ENCODE measurements at regions not wholly inside any gene's neighbourhood (a gene's known extent, or its start where the extent isn't known, plus 50 kb on each side); places are given as distances from the start of the nearest gene placed in this dataset.

GRCh38 chr10:113480081-113480360 lies 72.8 kb upstream of the HABP2 start (continued):
- TF ChIP-seq ELF1 (IDR thresholded peaks at IDR 0.05; ENCODE audit: borderline replicate concordance, low read depth) (no peak), POLR2AphosphoS5 (IDR thresholded peaks at IDR 0.05; ENCODE audit: low read depth, low read length) (no peak)

- no peak for ATAC-seq
Observed at GRCh38 chr10:113480851-113481502, 71.9 kb upstream of the HABP2 start.

More at GRCh38 chr10:113480851-113481502, 71.9 kb upstream of the HABP2 start:
- ChIA-PET POLR2A (no interaction called here), CTCF (no interaction called here), RAD21 (ENCODE audit: low non-redundant PET in 1 of 2, low total read pairs in 2 of 2, uncharacterized antibody in 2 of 2, unreplicated experiment in 2 of 2) (no interaction called here)
- no peaks in the 10 kb centered on the region for H3K36me3 ChIP-seq (ENCODE audit: control insufficient read depth in 1 of 2, insufficient read depth in 2 of 2, low read length in 2 of 2)
- H3K4me2 ChIP-seq (ENCODE audit: low read length): no peak overlapping the region
- no peaks in the 10 kb centered on the region for H4K20me1 ChIP-seq (ENCODE audit: insufficient read depth)
- no peaks in the 10 kb centered on the region for H3K27me3 ChIP-seq (ENCODE audit: insufficient read depth, low read length)
- no peak for TF ChIP-seq CBX3 (IDR thresholded peaks at IDR 0.05; ENCODE audit: low read depth)
- TF ChIP-seq YY1 (IDR thresholded peaks at IDR 0.05; ENCODE audit: extremely low read depth, insufficient replicate concordance, low read depth, low read length): no peak
- TF ChIP-seq FOSL1 (IDR thresholded peaks at IDR 0.05; ENCODE audit: low read depth): no peak
- no peak for TF ChIP-seq SIN3A (IDR thresholded peaks at IDR 0.05; ENCODE audit: low read depth)
- TF ChIP-seq MAX (IDR thresholded peaks at IDR 0.05): no peak
- no peak for TF ChIP-seq ELF1 (IDR thresholded peaks at IDR 0.05; ENCODE audit: borderline replicate concordance, low read depth)
- TF ChIP-seq CEBPB (IDR thresholded peaks at IDR 0.05; ENCODE audit: low read depth): no peak
- no peak for TF ChIP-seq ZBTB33 (IDR thresholded peaks at IDR 0.05; ENCODE audit: extremely low read depth, insufficient replicate concordance, low read length)
- no peak for TF ChIP-seq ZNF274 (IDR thresholded peaks at IDR 0.05; ENCODE audit: low read depth, low read length)
- TF ChIP-seq SP1 (IDR thresholded peaks at IDR 0.05; ENCODE audit: low read depth): no peak
- TF ChIP-seq ATF3 (IDR thresholded peaks at IDR 0.05): no peak
- TF ChIP-seq JUND (IDR thresholded peaks at IDR 0.05): no peak
- no peak for TF ChIP-seq REST (IDR thresholded peaks at IDR 0.05; ENCODE audit: low read depth)
- TF ChIP-seq RAD21 (IDR thresholded peaks at IDR 0.05; ENCODE audit: low read depth): no peak
- TF ChIP-seq TCF7L2 (IDR thresholded peaks at IDR 0.05; ENCODE audit: borderline replicate concordance, extremely low read depth, insufficient read depth, insufficient read length): no peak
- no peak for TF ChIP-seq SRF (IDR thresholded peaks at IDR 0.05; ENCODE audit: low read depth)
- no TSS peak for BruUV-seq (replicated peaks)
- no peak overlapping the region for H2AFZ ChIP-seq (ENCODE audit: low read depth, low read length, poor library complexity, severe bottlenecking)
- no peaks in the 10 kb centered on the region for H3K9me2 ChIP-seq (ENCODE audit: insufficient read depth)
- peaks cover 19 to 34% of the 10 kb centered on the region in 2 experiments; a peak in 3 of 4 replicates for H3K9me3 ChIP-seq (ENCODE audit: control insufficient read depth in 1 of 2, insufficient read depth in 1 of 2, low read depth in 1 of 2, low read length in 2 of 2)
- no peak overlapping the region for H3K27ac ChIP-seq (ENCODE audit: low read depth, low read length)
- no peak overlapping the region for H3K4me3 ChIP-seq (replicated peaks in 1 of 2; ENCODE audit: low read depth in 1 of 2, low read length in 2 of 2)
- no peaks in the 10 kb centered on the region for H3K79me2 ChIP-seq (ENCODE audit: insufficient read depth, low read length)
- H3K9ac ChIP-seq (ENCODE audit: low read length): no peak overlapping the region
- DNase-seq (ENCODE audit: low read depth, low spot score): no peak
- intact Hi-C loops (cut with micrococcal nuclease): no loop called here
- H3K4me1 ChIP-seq (ENCODE audit: control insufficient read depth in 1 of 2, insufficient read depth in 2 of 2, low read length in 2 of 2): no peaks in the 10 kb centered on the region
